ENCODE measurements at regions not wholly inside any gene's neighbourhood (a gene's known extent, or its start where the extent isn't known, plus 50 kb on each side); places are given as distances from the start of the nearest gene placed in this dataset.

DNA sequence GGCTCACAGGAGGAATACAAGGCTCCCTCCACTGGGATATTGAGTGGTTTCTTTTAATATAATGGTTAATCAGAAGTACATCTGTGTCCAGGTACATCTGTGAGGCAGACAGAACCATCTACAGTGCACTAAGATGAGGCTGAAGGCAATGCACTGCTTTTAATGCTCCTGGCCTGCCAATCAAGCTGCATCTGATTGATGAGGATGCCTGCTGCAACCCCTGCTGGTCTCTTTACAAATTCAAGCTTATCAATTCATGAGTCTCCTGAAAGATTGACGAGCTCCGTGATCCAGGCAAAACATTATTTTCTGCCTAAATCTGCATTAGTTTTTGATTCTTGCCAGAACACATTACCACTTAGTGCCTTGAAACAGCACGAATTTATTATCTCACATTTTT lies 1139.1 kb downstream of the AACS start:
- TF ChIP-seq POLR2A (IDR thresholded peaks at IDR 0.05; ENCODE audit: extremely low read depth, insufficient read length), result no peak
- TF ChIP-seq, protein P1, sequence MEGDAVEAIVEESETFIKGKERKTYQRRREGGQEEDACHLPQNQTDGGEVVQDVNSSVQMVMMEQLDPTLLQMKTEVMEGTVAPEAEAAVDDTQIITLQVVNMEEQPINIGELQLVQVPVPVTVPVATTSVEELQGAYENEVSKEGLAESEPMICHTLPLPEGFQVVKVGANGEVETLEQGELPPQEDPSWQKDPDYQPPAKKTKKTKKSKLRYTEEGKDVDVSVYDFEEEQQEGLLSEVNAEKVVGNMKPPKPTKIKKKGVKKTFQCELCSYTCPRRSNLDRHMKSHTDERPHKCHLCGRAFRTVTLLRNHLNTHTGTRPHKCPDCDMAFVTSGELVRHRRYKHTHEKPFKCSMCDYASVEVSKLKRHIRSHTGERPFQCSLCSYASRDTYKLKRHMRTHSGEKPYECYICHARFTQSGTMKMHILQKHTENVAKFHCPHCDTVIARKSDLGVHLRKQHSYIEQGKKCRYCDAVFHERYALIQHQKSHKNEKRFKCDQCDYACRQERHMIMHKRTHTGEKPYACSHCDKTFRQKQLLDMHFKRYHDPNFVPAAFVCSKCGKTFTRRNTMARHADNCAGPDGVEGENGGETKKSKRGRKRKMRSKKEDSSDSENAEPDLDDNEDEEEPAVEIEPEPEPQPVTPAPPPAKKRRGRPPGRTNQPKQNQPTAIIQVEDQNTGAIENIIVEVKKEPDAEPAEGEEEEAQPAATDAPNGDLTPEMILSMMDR (IDR thresholded peaks at IDR 0.05; ENCODE audit: low read depth, low read length), result no peak
